Esophagus squamous epithelium (tissue), 4 donors: ENCODE measurements at regions not wholly inside any gene's neighbourhood (a gene's known extent, or its start where the extent isn't known, plus 50 kb on each side); places are given as distances from the start of the nearest gene placed in this dataset.

Experiments
- CTCF ChIP-seq, 6 experiments: fragments of 450-650 bp in 4 of 6; fragments of 200-600 bp in 2 of 6; sonication (generic) in 2 of 6; IDR thresholded peaks; one replicate each; pipeline ENCODE4 v1.5.1; 2016 to 2019; ENCODE audit warnings: antibody characterized with exemption in 6 of 6, mild to moderate bottlenecking in 4 of 6, moderate library complexity in 4 of 6
- POLR2A ChIP-seq, 4 donors: fragments of 450-650 bp; IDR thresholded peaks; one replicate each; pipeline ENCODE4 v1.6.1; 2017; ENCODE audit warnings: antibody characterized with exemption in 4 of 4, mild to moderate bottlenecking in 4 of 4, moderate library complexity in 3 of 4

- TF ChIP-seq CTCF (IDR thresholded peaks at IDR 0.05), result no peak
- no peak for TF ChIP-seq POLR2A (IDR thresholded peaks at IDR 0.05)
Measured at GRCh38 chr1:212189352-212189738, 95.9 kb upstream of the PPP2R5A start.
